ENCODE measurements at regions not wholly inside any gene's neighbourhood (a gene's known extent, or its start where the extent isn't known, plus 50 kb on each side); places are given as distances from the start of the nearest gene placed in this dataset.
A peak's percentile ranks its signal among the peaks of the same experiment; 100 is the strongest.

- no peak for DNase-seq
These were observed 152.5 kb upstream of the NFIB start for GRCh38 chr9:14466429-14466818.

DNA sequence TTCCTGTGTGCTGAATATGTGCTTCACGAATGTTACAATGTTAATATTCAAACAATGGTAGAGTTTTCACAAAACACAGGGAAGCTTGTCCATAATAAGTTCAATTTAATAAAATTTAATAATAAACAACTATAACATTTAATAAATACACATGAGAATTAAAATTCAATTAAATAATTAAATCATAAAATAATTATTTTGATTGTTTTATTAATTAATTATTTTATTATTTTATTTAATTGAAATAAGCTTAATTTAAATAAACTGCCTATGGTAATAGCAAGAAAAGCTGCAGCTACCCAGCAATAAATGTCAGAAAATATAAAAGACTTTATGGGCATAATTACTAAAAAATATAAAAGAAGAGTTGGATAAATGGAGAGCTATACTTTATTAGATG lies 149.0 kb upstream of the NFIB start:
- DNase-seq: no peak

DNA sequence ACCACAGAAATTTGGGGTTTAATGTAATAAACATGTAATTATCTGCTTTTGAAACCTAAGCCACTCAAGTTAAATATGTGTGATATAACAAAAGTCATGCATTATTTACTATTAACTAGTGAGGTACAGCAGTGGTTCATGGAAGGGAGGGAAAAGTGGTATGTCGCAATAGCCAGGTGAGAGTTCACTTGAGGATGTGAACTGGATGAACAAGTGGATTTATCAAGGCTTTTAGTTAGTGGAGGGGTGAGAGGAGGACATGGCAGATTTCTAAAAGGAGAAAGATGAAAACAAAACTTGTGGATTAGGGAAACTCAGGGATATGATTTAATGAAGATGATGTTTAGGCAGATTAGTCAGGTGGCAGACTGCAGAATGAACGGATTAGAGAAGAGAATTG lies 141.3 kb upstream of the NFIB start:
- DNase-seq: no peak

DNA sequence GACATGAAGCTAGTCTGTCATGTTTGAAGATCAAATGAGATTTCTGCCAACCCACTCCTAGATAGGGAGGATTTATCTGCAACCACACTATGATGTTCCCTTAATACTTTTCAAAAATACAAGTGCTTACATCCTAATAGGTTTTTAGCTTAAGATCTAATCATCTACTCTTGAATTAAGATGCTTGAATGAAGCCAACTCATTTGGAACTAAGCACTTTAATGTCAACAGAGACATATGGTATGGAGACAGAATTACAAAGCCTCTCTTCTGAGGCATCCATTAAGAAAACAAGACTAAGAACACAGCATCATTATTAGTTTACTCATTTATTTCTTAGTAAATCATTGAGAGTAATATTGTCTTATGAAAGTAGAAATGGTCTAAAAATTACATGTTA lies 139.3 kb upstream of the NFIB start:
- no peak for DNase-seq

DNA sequence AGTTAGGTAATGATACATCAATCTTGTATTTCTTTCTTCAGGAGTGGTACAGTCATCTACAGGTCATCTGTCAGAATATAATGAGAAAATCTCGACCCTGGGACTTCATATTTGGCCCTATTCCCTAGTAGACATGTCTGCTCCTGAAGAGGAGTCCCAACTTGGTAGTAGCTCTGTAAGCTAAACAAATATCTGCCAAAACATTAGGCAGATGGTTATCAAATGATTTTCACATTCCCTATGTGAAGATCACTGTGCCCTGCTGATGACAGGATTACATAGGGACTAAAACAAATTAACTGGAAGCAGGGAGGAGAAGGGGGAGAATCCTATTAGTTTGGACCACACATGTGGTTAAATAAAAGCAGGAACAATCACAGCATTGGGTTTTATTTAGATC lies 138.6 kb upstream of the NFIB start:
- no peak for DNase-seq

- DNase-seq: no peak
These were observed 138.0 kb upstream of the NFIB start for GRCh38 chr9:14451949-14452348.

GRCh38 chr9:14447103-14447502 lies 133.2 kb upstream of the NFIB start:
- no peak for DNase-seq

DNA sequence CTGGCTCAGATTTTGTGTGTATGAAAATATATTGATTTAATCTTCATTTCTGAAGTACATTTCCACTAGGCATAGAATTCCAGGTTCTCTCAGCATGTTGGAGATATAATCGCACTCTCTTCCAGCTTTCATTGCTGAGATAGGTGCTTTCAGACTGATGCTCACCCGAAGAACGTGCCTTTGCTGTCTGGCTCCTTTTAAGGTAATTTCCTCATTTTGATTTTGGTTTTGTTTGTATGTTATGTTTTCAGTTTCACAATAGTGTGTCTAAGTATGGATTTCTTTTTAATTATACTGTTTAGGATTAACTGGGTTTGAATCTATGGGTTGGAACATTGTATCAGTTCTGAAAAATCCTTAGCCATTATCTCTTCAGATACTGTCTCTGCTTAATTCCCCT lies 132.0 kb upstream of the NFIB start:
- no peak for DNase-seq

DNA sequence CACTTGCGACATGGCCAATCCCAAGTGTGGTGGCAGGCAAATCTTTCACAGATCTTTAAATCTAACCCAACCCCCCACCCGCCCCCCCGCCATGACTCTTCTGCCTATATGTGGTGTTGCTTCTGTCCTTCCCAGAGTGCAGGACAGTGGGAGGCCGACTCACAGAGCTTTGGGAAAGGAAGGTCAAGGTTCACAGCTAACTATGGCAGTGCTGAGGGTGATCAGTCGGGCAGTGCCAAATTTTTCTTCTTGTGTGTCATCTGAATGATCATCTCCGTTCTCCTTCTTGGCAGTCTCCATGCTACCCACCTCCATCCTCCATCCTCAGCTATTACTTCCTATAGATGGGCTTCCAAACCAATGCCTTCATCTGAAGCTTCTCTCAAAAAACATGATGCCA lies 129.0 kb upstream of the NFIB start:
- no peak for DNase-seq

DNA sequence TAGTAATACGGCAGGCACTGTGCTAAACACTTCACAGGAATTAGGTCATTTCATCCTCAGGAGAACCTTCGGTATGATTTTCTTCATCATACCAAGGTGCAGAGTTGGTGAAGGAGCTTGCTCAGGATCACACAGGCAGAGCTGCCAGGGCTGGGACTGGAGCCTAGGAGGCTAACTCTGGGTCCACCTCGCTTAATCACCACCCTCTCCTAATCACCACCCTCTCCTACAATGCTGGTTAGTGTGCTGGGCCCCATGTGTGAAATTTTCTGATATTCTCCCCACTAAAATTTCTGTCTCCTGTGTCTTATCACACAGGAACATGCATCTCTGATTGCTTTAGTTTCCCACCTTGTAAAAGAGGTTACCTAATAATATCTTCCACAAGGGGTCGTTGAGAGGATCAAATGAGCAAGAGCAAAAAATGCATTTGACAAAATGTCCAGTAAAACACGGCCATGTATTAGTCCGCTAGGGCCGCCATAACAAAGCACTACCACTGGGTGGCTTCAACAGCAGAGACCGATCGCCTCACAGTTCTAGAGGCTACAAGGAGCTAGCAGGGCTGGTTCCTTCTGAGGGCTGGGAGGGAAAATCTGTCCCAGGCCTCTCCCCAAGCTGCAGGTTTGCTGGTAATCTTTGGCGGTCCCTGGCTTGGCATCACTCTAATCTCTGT lies 128.2 kb upstream of the NFIB start:
- DNase-seq: no peak

DNA sequence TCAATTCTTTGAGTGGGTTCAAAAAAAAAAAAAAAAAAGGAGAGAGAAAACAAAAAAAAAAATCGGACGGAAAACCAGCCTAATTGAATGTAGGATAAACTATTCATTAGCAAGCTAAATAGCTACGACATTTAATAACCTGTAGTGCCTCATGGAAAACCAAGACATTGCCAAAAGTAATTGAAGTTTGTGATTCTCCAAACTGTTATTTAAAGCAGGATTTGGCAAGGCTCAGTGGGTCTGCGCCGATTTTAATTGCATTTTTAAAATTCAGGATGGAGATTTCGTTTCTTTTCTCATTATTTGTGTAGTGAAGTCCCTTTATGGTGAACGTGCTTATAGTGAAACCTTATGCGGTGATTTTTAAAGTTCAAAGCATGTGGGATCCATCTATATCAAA lies 127.2 kb upstream of the NFIB start:
- no peak for DNase-seq

DNA sequence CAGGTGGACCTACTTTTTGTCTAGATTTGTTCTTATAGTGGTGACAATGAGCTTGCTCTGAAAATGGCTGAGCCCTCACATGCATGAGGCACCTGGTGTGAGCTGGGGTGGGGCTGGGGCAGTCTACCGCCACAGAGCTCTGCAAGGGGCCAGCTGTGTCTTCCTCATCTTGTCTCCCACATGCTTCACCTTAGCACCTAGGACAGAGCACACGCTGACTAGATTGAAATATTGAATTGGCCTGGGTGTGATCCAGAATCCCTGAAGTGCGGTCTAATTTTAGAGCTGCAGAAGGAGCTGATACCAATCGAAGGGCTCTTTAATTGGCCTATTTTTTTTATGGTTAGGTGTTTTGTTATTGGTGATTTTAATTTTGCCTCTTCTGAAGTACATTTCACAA lies 126.1 kb upstream of the NFIB start:
- no peak for DNase-seq

- DNase-seq: no peak
These were observed 125.6 kb upstream of the NFIB start for GRCh38 chr9:14439555-14439954.

- DNase-seq: no peak
These were observed 124.5 kb upstream of the NFIB start for GRCh38 chr9:14438232-14439021.

- peak; percentile 91 for DNase-seq
These were observed 123.7 kb upstream of the NFIB start for GRCh38 chr9:14437354-14438231.

DNA sequence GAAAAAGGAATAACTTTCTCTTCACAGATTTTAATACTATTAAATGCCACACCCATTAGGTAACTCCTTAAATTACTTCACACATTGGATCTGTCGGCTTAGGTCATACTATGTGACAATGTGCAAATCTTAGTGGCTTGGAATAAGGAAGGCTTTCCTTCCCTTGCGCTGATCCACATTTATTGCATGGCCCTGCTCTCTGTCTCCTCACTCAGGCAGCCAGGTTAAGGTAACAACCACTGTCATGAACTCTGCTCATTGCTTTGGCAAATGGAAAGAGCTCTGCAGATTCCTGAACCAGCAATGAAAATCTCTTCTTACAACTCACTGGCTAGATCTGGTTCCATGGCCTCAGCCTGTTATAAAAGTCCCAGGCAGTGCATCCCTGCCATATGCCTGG lies 121.9 kb upstream of the NFIB start:
- DNase-seq: no peak

DNA sequence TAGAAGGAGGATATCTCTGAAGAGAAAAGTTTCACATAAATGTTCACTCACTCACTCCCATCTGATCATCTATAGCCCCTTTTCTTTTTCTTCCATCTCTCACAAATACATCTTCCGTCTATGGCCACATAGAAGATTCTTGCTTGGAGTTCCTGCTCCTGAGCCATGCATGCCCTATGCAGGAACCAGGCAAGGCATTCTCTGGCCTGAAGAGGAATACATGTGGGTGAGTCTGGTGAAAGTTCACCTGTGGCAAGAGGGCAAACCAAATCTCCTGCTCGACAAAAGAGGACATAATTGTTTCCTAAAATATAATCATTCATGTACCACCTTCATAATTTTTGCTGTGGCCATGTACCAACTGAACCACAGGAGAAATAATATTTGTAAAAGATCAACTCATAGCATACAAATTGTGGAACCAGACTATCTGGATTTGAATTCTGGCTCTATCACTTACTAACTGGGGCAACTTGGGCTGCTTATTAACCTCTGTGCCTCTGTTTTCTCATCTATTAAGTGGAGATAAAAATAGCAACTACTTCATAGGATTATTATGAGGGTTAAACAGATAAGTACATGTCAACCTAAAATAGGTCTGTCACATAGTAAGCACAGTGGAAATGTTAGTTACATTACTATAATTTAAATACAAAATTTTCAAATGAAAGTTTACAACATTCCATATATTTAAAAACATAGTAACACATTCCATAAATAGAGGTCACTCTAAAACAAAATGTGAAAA lies 121.2 kb upstream of the NFIB start:
- no peak for DNase-seq

DNA sequence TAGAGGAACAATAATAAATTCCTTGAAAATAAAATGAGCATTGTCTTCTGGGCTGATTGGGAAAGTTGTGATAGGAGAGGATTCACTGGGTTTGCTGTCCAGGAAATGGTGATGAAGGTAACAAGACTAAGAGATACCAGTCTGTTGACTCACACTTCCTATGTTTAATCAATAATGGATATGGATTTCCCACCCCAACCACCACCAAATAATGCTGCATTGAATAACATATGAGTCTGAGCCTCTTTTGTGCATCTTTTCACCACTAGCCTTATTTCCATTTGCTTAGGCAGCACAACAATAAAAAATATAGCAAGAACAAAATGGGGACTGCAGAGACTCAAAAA lies 120.2 kb upstream of the NFIB start:
- DNase-seq: no peak

- peak; percentile 66 for DNase-seq
These were observed 119.6 kb upstream of the NFIB start for GRCh38 chr9:14433351-14434157.

DNA sequence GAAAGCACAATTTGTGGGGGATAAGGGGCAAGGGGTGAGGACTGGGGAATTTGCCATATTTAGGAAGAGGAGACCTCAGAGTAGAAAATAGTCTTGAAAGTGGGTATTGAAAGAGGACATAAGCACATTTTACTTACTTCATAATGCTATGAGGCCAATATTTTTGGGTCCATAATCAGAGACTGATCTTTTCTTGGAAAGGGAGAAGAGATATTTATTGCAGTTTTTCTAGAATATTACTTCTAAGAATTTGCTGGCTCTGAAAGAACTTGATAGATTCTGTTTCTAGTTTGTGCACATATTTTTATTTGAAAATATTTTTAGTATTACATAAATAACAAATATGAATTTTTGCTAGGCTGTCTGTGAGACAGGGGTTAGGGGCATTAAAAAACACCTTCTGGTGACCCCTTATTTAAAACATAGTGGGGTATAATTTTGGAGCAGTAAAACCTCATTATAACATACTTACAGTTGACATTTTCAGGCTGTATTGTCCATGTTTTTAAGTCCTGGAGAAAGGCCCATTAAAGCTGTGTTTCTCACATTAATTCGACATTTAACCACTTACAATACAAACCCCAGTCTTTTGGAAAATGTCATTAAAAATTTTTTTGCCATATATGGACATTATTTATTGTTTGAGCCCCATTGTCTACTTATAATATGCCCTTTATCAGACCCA lies 118.9 kb upstream of the NFIB start:
- DNase-seq: no peak

GRCh38 chr9:14428781-14429230 lies 114.9 kb upstream of the NFIB start:
- peak; percentile 89 for DNase-seq

DNA sequence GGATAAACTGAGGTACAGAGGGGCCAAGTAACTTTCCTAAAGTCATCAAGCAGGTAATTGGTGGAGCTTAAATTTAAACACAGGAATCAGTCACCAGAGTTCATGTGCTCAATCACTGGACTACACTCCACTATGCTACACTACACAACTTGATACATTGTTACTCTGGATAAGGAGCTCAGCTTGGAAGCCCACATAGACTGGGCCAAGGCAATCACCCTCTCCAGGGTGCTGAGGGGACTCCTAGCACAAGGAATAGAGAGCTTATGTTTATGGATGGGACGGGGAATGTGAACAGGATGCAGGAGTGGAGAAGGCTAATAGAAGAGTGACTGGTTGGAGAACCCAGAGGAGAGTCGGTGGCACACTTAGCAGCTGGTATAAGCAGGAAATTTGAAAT lies 113.5 kb upstream of the NFIB start:
- DNase-seq: no peak

Measured in NCI-H2227 treated with DMSO at 0.1 percent for 48 hours (cell line).